ENCODE measurements at regions not wholly inside any gene's neighbourhood (a gene's known extent, or its start where the extent isn't known, plus 50 kb on each side); places are given as distances from the start of the nearest gene placed in this dataset.

DNA sequence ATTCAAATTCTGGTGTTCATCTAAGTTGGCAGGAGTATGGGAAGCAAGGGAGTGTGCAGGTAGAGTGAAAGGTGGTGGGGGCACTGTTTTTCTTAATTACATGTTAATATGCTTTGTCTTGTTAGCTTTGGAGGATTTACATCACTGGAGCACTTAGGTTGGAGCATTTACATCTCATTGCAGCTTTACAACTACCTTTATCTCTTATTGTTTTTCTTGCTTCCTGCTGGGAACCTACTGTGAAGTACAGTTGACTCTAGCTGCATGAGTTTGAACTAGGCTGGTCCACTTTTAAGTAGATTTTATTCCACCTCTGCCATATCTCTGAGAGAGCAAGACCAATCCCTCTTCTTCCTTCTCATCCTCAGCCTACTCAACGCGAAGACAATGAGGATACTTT lies 554.8 kb upstream of the B3GALT2 start:
- TF ChIP-seq, protein P1, sequence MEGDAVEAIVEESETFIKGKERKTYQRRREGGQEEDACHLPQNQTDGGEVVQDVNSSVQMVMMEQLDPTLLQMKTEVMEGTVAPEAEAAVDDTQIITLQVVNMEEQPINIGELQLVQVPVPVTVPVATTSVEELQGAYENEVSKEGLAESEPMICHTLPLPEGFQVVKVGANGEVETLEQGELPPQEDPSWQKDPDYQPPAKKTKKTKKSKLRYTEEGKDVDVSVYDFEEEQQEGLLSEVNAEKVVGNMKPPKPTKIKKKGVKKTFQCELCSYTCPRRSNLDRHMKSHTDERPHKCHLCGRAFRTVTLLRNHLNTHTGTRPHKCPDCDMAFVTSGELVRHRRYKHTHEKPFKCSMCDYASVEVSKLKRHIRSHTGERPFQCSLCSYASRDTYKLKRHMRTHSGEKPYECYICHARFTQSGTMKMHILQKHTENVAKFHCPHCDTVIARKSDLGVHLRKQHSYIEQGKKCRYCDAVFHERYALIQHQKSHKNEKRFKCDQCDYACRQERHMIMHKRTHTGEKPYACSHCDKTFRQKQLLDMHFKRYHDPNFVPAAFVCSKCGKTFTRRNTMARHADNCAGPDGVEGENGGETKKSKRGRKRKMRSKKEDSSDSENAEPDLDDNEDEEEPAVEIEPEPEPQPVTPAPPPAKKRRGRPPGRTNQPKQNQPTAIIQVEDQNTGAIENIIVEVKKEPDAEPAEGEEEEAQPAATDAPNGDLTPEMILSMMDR (conservative IDR thresholded peaks at IDR 0.05; ENCODE audit: low read length) = no peak
- TF ChIP-seq EZH2phosphoT487 (IDR thresholded peaks at IDR 0.05; ENCODE audit: borderline replicate concordance, low read depth, low read length) = no peak
